ENCODE measurements at regions not wholly inside any gene's neighbourhood (a gene's known extent, or its start where the extent isn't known, plus 50 kb on each side); places are given as distances from the start of the nearest gene placed in this dataset.

GRCh38 chr10:78870458-78870857 is 198.3 kb upstream of the ZMIZ1 start:
- CTCF ChIA-PET: interaction anchor here (0.6 kb wide), 2 partner anchors 80 to 401 kb away, joined by 3 read pairs; no protein-coding TSS in a partner anchor
- H3K27me3 Mint-ChIP-seq (ENCODE audit: unreplicated experiment): no peaks in the 10 kb centered on the region
- no peak overlapping the region for H3K4me3 Mint-ChIP-seq (ENCODE audit: low read depth, unreplicated experiment)
- no peak for TF ChIP-seq CTCF (IDR thresholded peaks at IDR 0.05; ENCODE audit: unreplicated experiment)
- no peak for DNase-seq
- no peaks in the 10 kb centered on the region for H3K36me3 Mint-ChIP-seq (ENCODE audit: insufficient read depth, unreplicated experiment)
- H3K27ac Mint-ChIP-seq (ENCODE audit: unreplicated experiment): no peak overlapping the region
- H3K4me1 Mint-ChIP-seq (ENCODE audit: low read depth, unreplicated experiment): peaks cover under 1% of the 10 kb centered on the region
- H3K9me3 Mint-ChIP-seq (ENCODE audit: low read depth, unreplicated experiment): no peaks in the 10 kb centered on the region
- no TSS peak for BruUV-seq (replicated peaks)
- intact Hi-C loops (cut with micrococcal nuclease; ENCODE audit: unreplicated experiment): no loop called here

- BruUV-seq (replicated peaks): no TSS peak
- H3K4me1 Mint-ChIP-seq (ENCODE audit: low read depth, unreplicated experiment): no peaks in the 10 kb centered on the region
Observed at GRCh38 chr10:78871796-78872195, 197.0 kb upstream of the ZMIZ1 start.

GRCh38 chr10:78873413-78873812 is 195.4 kb upstream of the ZMIZ1 start:
- no peak for DNase-seq
- no peak overlapping the region for H3K4me3 Mint-ChIP-seq (ENCODE audit: low read depth, unreplicated experiment)
- intact Hi-C loops (cut with micrococcal nuclease; ENCODE audit: unreplicated experiment): no loop called here
- TF ChIP-seq CTCF (IDR thresholded peaks at IDR 0.05; ENCODE audit: unreplicated experiment): no peak
- no peaks in the 10 kb centered on the region for H3K9me3 Mint-ChIP-seq (ENCODE audit: low read depth, unreplicated experiment)
- no TSS peak for BruUV-seq (replicated peaks)
- H3K36me3 Mint-ChIP-seq (ENCODE audit: insufficient read depth, unreplicated experiment): no peaks in the 10 kb centered on the region
- H3K27me3 Mint-ChIP-seq (ENCODE audit: unreplicated experiment): peaks cover 8% of the 10 kb centered on the region
- H3K4me1 Mint-ChIP-seq (ENCODE audit: low read depth, unreplicated experiment): no peaks in the 10 kb centered on the region
- no peak overlapping the region for H3K27ac Mint-ChIP-seq (ENCODE audit: unreplicated experiment)
- CTCF ChIA-PET: no interaction called here

More at GRCh38 chr10:78871796-78872195, 197.0 kb upstream of the ZMIZ1 start:
- Mint-ChIP-seq H3K27me3 (ENCODE audit: unreplicated experiment) (peaks cover 8% of the 10 kb centered on the region), H3K4me3 (ENCODE audit: low read depth, unreplicated experiment) (no peak overlapping the region), H3K27ac (ENCODE audit: unreplicated experiment) (no peak overlapping the region), H3K9me3 (ENCODE audit: low read depth, unreplicated experiment) (no peaks in the 10 kb centered on the region), H3K36me3 (ENCODE audit: insufficient read depth, unreplicated experiment) (no peaks in the 10 kb centered on the region)
- TF ChIP-seq CTCF (IDR thresholded peaks at IDR 0.05; ENCODE audit: unreplicated experiment): no peak
- DNase-seq: no peak
- intact Hi-C loops (cut with micrococcal nuclease; ENCODE audit: unreplicated experiment): no loop called here
- CTCF ChIA-PET: no interaction called here

GRCh38 chr10:78875331-78875877 is 193.4 kb upstream of the ZMIZ1 start:
- DNase-seq: no peak
- Mint-ChIP-seq H3K9me3 (ENCODE audit: low read depth, unreplicated experiment) (no peaks in the 10 kb centered on the region), H3K4me1 (ENCODE audit: low read depth, unreplicated experiment) (peaks cover 8% of the 10 kb centered on the region), H3K4me3 (ENCODE audit: low read depth, unreplicated experiment) (no peak overlapping the region), H3K36me3 (ENCODE audit: insufficient read depth, unreplicated experiment) (no peaks in the 10 kb centered on the region), H3K27ac (ENCODE audit: unreplicated experiment) (no peak overlapping the region), H3K27me3 (ENCODE audit: unreplicated experiment) (peaks cover 8% of the 10 kb centered on the region)
- CTCF ChIA-PET: no interaction called here
- intact Hi-C loops (cut with micrococcal nuclease; ENCODE audit: unreplicated experiment): no loop called here
- no peak for TF ChIP-seq CTCF (IDR thresholded peaks at IDR 0.05; ENCODE audit: unreplicated experiment)
- BruUV-seq (replicated peaks): no TSS peak
